Skeletal muscle tissue (tissue), 3 donors: ENCODE measurements at regions not wholly inside any gene's neighbourhood (a gene's known extent, or its start where the extent isn't known, plus 50 kb on each side); places are given as distances from the start of the nearest gene placed in this dataset.

ENCODE experiments used
- H3K27ac ChIP-seq: one replicate; pipeline ENCODE4 v1.7.0; 2013; ENCODE audit warnings: mild to moderate bottlenecking, low read depth, low read length, inconsistent platforms
- H3K27me3 ChIP-seq, 3 donors: one replicate each; pipeline ENCODE4 v1.7.0; 2013; ENCODE audit warnings: low read length in 3 of 3; ENCODE audit not compliant: control insufficient read depth in 3 of 3, insufficient read depth in 3 of 3
- H3K36me3 ChIP-seq, 3 donors: one replicate each; pipeline ENCODE4 v1.7.0; 2013; ENCODE audit warnings: low read length in 3 of 3; ENCODE audit not compliant: control insufficient read depth in 3 of 3, insufficient read depth in 3 of 3
- H3K4me1 ChIP-seq, 3 donors: one replicate each; pipeline ENCODE4 v1.7.0; 2013; ENCODE audit warnings: low read length in 3 of 3, mild to moderate bottlenecking in 3 of 3; ENCODE audit not compliant: control insufficient read depth in 3 of 3, insufficient read depth in 3 of 3
- H3K4me3 ChIP-seq, 3 donors: one replicate each; pipeline ENCODE4 v1.7.0; 2013; ENCODE audit warnings: low read length in 3 of 3
- H3K9ac ChIP-seq, 3 donors: one replicate each; pipeline ENCODE4 v1.7.0; 2013; ENCODE audit warnings: low read length in 3 of 3, mild to moderate bottlenecking in 3 of 3, moderate library complexity in 2 of 3, low read depth in 1 of 3
- H3K9me3 ChIP-seq, 3 donors: one replicate each; pipeline ENCODE4 v1.7.0; 2013; ENCODE audit warnings: low read length in 3 of 3; ENCODE audit not compliant: control insufficient read depth in 3 of 3
- donor health status: Osteomylitis.

GRCh38 chr6:137342607-137343190 lies 123.5 kb upstream of the IFNGR1 start:
- peak overlapping the region; percentile 0 to 51 (median 23) for H3K4me3 ChIP-seq
- no peaks in the 10 kb centered on the region for H3K9me3 ChIP-seq
- H3K4me1 ChIP-seq = peaks cover 10 to 26% (median 15%) of the 10 kb centered on the region in 3 donors
- H3K36me3 ChIP-seq = no peaks in the 10 kb centered on the region
- no peaks in the 10 kb centered on the region for H3K27me3 ChIP-seq
- H3K27ac ChIP-seq = no peak overlapping the region
- H3K9ac ChIP-seq = peak overlapping the region in 1 of 3 donors; percentile 34

GRCh38 chr6:137341681-137342195 lies 122.6 kb upstream of the IFNGR1 start:
- Histone ChIP-seq H3K27me3 (no peaks in the 10 kb centered on the region), H3K4me1 (peaks cover 10 to 26% (median 15%) of the 10 kb centered on the region in 3 donors), H3K4me3 (peak overlapping the region in 2 of 3 donors; percentile 47 to 61), H3K27ac (no peak overlapping the region), H3K9ac (peak overlapping the region in 1 of 3 donors; percentile 40), H3K9me3 (no peaks in the 10 kb centered on the region), H3K36me3 (no peaks in the 10 kb centered on the region)

GRCh38 chr6:137339929-137340559 lies 120.9 kb upstream of the IFNGR1 start:
- Histone ChIP-seq H3K27ac (no peak overlapping the region), H3K9ac (no peak overlapping the region), H3K4me3 (no peak overlapping the region), H3K27me3 (no peaks in the 10 kb centered on the region), H3K4me1 (peaks cover 10 to 29% (median 18%) of the 10 kb centered on the region in 3 donors), H3K9me3 (no peaks in the 10 kb centered on the region), H3K36me3 (no peaks in the 10 kb centered on the region)

GRCh38 chr6:137334884-137335283 lies 115.7 kb upstream of the IFNGR1 start:
- H3K9ac ChIP-seq = no peak overlapping the region
- H3K9me3 ChIP-seq = no peaks in the 10 kb centered on the region
- no peaks in the 10 kb centered on the region for H3K36me3 ChIP-seq
- H3K4me1 ChIP-seq = peaks cover 5 to 16% (median 6%) of the 10 kb centered on the region in 3 donors
- H3K27ac ChIP-seq = peak overlapping the region; percentile 70
- H3K27me3 ChIP-seq = no peaks in the 10 kb centered on the region
- peak overlapping the region in 2 of 3 donors; percentile 36 to 42 for H3K4me3 ChIP-seq

- Histone ChIP-seq H3K27me3 (no peaks in the 10 kb centered on the region), H3K36me3 (no peaks in the 10 kb centered on the region), H3K4me3 (peak overlapping the region in 1 of 3 donors; percentile 15), H3K9ac (no peak overlapping the region), H3K9me3 (no peaks in the 10 kb centered on the region), H3K27ac (peak overlapping the region; percentile 70), H3K4me1 (peaks cover 5 to 16% (median 6%) of the 10 kb centered on the region in 3 donors)
Measured at GRCh38 chr6:137334094-137334493, 114.9 kb upstream of the IFNGR1 start.

GRCh38 chr6:137332637-137333280 lies 113.6 kb upstream of the IFNGR1 start:
- no peaks in the 10 kb centered on the region for H3K9me3 ChIP-seq
- no peaks in the 10 kb centered on the region for H3K36me3 ChIP-seq
- H3K4me1 ChIP-seq = peaks cover 5 to 16% (median 6%) of the 10 kb centered on the region in 3 donors
- peak overlapping the region; percentile 70 for H3K27ac ChIP-seq
- H3K4me3 ChIP-seq = no peak overlapping the region
- no peak overlapping the region for H3K9ac ChIP-seq
- no peaks in the 10 kb centered on the region for H3K27me3 ChIP-seq

GRCh38 chr6:137323860-137324259 lies 104.7 kb upstream of the IFNGR1 start:
- no peak overlapping the region for H3K27ac ChIP-seq
- no peak overlapping the region for H3K9ac ChIP-seq
- no peaks in the 10 kb centered on the region for H3K27me3 ChIP-seq
- no peaks in the 10 kb centered on the region for H3K9me3 ChIP-seq
- no peaks in the 10 kb centered on the region for H3K4me1 ChIP-seq
- no peaks in the 10 kb centered on the region for H3K36me3 ChIP-seq
- no peak overlapping the region for H3K4me3 ChIP-seq

- no peak overlapping the region for H3K27ac ChIP-seq
- H3K9ac ChIP-seq = no peak overlapping the region
- H3K4me3 ChIP-seq = no peak overlapping the region
- no peaks in the 10 kb centered on the region for H3K4me1 ChIP-seq
- H3K27me3 ChIP-seq = no peaks in the 10 kb centered on the region
- H3K36me3 ChIP-seq = no peaks in the 10 kb centered on the region
- H3K9me3 ChIP-seq = no peaks in the 10 kb centered on the region
Measured at GRCh38 chr6:137320271-137320670, 101.1 kb upstream of the IFNGR1 start.

GRCh38 chr6:137316626-137317025 lies 97.4 kb upstream of the IFNGR1 start:
- Histone ChIP-seq H3K27ac (no peak overlapping the region), H3K9me3 (no peaks in the 10 kb centered on the region), H3K9ac (no peak overlapping the region), H3K27me3 (no peaks in the 10 kb centered on the region), H3K4me3 (no peak overlapping the region), H3K4me1 (peaks cover 0 to 5% (median 4%) of the 10 kb centered on the region in 3 donors), H3K36me3 (no peaks in the 10 kb centered on the region)

GRCh38 chr6:137315081-137315480 lies 95.9 kb upstream of the IFNGR1 start:
- H3K9me3 ChIP-seq = no peaks in the 10 kb centered on the region
- no peak overlapping the region for H3K4me3 ChIP-seq
- H3K36me3 ChIP-seq = no peaks in the 10 kb centered on the region
- H3K27ac ChIP-seq = no peak overlapping the region
- H3K9ac ChIP-seq = no peak overlapping the region
- H3K4me1 ChIP-seq = peaks cover 0 to 5% (median 4%) of the 10 kb centered on the region in 3 donors
- H3K27me3 ChIP-seq = no peaks in the 10 kb centered on the region
